Epithelial cell of prostate (primary cell): ENCODE measurements at regions not wholly inside any gene's neighbourhood (a gene's known extent, or its start where the extent isn't known, plus 50 kb on each side); places are given as distances from the start of the nearest gene placed in this dataset.
"Not testable (repeated sequence)": the region's sequence is repeated elsewhere in the genome, so short reads cannot be mapped to it uniquely, and the experiment has no call there.

Source experiments
- DNase-seq: peaks from one replicate; pipeline ENCODE4 v3.0.0-alpha.2; 2011; ENCODE audit warnings: low read depth, low spot score
- H3K27ac ChIP-seq: fragments of 450-650 bp; 2 replicates; pipeline ENCODE4 v1.5.1; 2017; ENCODE audit warnings: mild to moderate bottlenecking

DNA sequence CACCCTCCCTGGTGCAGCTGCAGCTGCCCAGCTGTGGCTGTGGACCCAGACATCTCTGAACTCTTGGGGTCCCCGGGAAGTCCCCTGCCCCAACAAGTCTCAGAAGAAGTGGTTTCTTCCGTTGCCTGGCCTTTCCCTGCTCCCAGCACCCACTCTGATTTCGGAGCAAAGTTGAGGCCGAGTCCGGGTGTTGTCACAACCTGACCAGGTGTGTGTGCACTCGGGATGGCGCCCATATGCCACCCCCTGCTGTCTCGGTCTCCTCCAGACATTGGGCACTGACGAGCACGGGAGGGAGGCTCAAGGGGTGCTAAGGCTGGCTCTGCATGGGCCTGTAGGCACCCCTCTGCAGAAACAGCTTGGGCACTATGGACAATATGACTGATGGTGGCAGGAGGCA, 1055.3 kb downstream of the REEP3 start:
- no peak for DNase-seq
- no peak overlapping the region for H3K27ac ChIP-seq

GRCh38 chr10:64578757-64579156, 1057.6 kb downstream of the REEP3 start:
- H3K27ac ChIP-seq, DNase-seq: not testable (repeated sequence)

DNA sequence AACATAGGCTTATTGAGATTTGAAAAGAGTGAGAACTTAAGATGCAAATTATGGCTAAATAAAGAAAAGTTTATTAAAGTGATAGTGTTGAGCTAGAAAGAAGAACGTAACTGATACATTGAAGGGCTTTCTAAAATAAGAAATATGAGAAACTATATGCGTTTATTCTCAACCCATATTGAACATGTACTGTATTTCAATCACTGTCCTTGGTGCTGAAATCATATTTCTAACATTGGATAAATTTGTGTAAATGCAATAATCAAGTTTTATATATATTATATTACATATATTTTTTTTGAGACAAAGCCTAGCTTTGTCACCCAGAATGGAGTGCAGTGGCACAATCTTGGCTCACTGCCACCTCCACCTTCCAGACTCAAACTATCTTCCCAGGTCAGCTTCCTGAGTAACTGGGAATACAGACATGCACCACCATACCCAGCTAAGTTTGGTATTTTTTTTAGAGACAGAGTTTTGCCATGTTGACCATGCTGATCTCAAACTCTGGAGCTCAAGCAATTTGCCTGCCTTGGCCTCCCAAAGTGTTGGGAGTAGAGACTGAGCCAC, 1065.8 kb downstream of the REEP3 start:
- no peak for DNase-seq

DNA sequence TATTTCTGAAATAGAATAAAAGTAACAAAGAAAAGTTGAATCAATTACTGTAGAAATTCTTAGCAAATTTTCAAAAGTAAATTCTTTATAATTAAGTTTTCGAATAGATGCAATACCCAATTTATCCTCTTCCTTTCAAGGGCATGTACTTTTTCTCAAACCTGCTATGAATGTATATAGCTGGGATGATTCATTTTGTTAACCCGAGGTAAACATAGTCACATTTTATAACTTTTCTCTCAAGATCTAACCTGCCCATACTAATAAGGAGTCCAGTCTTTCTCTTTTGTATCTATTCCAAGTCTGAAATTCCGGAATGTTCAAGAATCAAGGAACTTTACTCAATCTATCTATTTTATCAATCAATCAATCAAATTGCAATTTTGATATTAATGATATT, 1072.9 kb downstream of the REEP3 start:
- no peak for DNase-seq
- H3K27ac ChIP-seq: no peak overlapping the region

More for the DNA sequence above, 1065.8 kb downstream of the REEP3 start:
- no peak overlapping the region for H3K27ac ChIP-seq

- H3K27ac ChIP-seq: no peak overlapping the region
- DNase-seq: no peak
These were observed 1077.4 kb downstream of the REEP3 start for GRCh38 chr10:64598600-64598999.

- no peak for DNase-seq
- no peak overlapping the region for H3K27ac ChIP-seq
These were observed 1080.1 kb downstream of the REEP3 start for GRCh38 chr10:64601298-64601697.

DNA sequence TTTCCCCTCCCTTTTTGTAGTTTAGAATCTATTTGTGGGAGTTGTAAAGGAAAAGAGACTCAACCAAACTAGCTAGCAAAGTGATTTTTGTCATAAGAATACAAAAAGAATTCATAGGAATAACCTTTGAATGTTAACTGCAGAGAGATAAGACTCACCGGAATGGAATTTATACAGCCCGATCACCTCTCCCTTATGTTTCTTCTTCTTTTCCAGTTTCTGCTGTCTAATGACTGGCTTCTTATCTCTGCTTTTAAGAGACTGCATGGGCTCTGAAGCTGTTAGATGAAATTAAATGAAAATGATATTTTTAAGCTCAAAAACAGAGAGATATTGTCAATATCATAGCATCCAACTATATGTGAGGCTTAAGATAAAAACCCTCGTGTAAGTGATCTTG, 1095.9 kb downstream of the REEP3 start:
- H3K27ac ChIP-seq: no peak overlapping the region
- DNase-seq: no peak

DNA sequence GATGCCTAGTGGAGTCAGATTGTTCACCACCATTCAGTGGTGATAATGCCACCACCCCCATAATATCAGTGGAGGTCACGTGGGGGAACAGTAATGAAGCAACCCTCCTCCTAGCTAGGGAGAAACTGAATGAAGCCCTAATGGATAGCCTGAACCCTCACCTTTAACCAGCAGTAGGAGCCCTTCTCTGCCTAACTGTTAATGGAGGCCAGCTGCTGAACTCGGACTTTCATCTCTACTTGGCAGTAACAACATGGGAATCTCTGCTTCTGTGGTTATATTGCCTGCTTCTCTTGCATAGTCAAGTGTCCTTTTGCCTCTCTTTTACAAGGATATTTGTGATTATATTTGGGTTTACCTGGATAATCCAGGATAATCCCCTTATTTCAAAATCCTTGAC, 1097.9 kb downstream of the REEP3 start:
- no peak for DNase-seq
- H3K27ac ChIP-seq: no peak overlapping the region

- H3K27ac ChIP-seq: no peak overlapping the region
- DNase-seq: no peak
These were observed 1105.7 kb downstream of the REEP3 start for GRCh38 chr10:64626924-64627323.

DNA sequence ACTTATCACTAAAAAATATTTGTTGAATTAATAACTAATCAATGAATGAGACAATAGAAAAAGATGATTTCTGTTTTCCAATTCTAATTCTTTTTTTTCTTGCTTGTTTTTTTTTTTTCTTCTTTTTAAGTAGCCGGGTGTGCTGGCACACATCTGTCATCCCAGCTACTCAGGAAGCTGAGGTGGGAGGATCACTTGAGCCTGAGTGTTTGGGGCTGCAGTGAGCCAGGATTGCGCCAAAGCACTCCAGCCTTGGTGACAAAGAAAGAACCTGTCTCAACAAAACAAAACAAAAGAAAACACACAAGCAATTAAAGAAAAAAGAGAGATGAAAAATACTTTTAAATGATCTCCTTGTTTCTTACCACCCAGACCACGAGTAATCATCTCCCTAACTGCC, 1109.3 kb downstream of the REEP3 start:
- no peak for DNase-seq
- H3K27ac ChIP-seq: no peak overlapping the region

DNA sequence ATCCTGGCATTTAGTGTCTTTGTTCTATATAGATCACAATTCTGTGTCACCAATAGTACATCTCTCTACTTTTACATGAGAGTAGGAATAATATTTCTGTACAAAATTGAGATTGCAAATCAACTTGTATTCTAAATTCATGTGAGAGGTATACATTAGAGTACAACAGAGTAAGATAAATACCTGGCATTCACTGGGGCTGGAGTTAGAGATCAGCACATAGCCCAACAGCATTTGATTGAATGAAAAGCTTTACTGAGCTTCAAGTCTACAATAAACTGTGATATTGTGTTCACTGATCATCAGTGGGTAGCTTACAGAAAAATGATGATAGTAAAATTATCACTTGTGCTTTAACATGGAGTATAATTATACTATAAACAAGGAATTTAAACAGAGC, 1114.7 kb downstream of the REEP3 start:
- H3K27ac ChIP-seq: no peak overlapping the region
- DNase-seq: no peak

DNA sequence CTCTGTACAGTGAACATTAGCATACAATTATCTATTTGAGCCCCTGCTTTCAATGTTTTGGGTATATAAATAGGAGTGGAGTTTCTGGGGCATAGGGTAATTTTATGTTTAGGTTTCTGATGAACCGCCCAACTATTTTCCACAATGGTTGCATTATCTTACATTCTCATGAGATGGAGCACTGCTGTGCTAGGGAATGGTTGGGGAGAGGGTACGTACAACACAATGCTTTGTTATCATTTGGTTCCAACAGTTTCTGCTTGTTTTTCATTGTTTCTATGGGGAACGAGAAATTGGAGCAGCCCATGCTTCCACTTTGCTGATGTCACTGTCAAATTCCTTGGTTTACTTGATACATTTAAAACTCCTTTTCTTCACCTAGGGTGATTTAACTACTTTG, 1115.3 kb downstream of the REEP3 start:
- H3K27ac ChIP-seq: no peak overlapping the region
- DNase-seq: no peak

DNA sequence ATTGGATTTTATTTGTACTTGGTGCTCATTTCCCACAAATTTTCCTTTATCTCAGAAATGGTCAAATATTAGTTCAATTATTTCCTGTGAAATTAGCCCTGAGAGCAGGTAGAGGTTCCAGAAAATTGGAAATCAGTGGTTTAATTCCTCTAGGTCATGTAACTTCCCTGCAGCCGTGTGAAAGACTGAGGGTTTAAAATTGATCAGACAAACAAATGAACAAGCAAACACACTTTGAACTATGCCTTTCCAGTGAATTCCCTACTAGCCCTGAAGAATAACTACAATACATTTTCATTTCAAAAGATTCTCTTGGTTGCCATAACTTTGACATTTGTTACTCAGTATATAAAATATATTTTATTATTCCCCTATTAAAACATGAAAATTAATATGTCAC, 1116.7 kb downstream of the REEP3 start:
- H3K27ac ChIP-seq: no peak overlapping the region
- DNase-seq: no peak

DNA sequence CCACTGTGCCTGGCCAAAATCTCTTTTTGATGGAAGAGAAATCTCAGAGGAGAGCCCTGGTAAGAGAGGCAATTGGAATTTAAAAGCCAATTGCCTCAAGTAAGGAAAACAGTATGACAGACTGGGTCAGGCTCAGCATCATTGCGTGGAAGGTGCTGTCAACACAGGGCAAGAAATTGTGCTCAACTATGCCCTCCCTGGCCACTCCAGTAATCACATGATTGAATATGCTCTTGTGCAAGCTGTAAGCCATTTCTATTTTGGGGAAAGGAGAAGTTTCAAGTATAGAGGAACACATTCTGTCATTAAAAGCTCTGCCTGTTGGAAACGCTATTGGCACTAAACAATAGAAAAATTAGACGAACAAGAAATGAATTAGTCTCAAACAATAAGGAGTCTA, 1127.7 kb downstream of the REEP3 start:
- no peak overlapping the region for H3K27ac ChIP-seq
- no peak for DNase-seq

DNA sequence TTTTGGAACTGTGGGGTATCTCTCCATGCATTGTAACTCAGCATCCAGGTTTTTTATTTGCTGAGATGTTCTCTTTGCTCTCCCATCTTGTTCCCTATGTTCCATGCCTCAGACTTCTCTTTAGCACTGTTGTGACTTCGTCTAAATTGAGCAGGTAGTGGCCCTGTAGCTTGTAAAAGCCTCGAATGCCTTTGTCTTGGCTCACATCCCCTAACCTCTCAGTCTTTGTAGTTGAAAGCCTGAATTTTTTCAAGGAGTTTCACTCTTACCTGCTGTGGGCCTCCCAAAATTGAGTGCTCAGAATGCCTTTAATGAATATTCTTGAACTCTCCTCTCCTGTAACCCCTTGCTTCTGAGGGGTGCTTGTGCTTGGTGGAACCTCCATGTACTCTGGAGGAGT, 1137.3 kb downstream of the REEP3 start:
- H3K27ac ChIP-seq: no peak overlapping the region

DNA sequence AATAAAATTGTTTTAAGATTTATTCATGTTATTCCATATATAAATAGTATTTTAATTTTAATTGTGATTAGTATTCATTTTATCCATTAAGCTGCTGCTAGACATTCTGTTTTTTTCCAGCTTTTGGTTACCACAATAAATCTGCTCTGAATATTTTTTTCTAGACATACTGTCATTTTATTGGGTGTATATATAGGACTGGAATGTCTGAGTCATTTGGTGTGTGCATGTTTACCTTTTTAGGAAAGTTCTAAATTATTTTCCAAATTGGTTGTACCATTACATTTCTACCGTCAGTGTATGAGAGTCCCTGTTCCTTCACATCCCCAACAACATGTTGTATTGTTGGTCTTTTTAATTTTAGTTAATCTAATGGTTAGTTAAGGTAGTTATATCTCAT, 1138.1 kb downstream of the REEP3 start:
- no peak overlapping the region for H3K27ac ChIP-seq
- DNase-seq: no peak

More for the DNA sequence above, 1137.3 kb downstream of the REEP3 start:
- DNase-seq: no peak

- DNase-seq: no peak
- no peak overlapping the region for H3K27ac ChIP-seq
These were observed 1160.8 kb downstream of the REEP3 start for GRCh38 chr10:64682043-64682442.

GRCh38 chr10:64690194-64690593, 1169.0 kb downstream of the REEP3 start:
- DNase-seq: no peak
- no peak overlapping the region for H3K27ac ChIP-seq

DNA sequence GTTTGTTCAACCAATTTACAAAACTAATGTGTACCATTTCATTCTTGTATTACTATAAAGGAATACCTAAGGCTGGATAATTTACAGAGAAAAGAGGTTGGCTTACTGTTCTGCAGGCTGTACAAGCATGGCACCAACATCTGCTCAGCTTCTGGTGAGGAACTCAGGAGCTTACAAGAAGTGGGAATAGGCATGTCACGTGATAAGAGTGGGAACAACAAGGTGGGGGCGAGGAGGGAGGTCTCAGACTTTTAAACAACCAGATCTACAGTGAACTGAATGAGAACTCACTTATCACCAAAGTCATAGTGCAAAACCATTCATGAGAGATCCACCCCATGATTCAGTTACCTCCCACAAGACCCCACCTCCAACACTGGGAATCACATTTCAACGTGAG, 1178.0 kb downstream of the REEP3 start:
- H3K27ac ChIP-seq: no peak overlapping the region
- DNase-seq: no peak

GRCh38 chr10:64702086-64702485, 1180.9 kb downstream of the REEP3 start:
- not testable (repeated sequence) for H3K27ac ChIP-seq, DNase-seq

- no peak overlapping the region for H3K27ac ChIP-seq
- no peak for DNase-seq
These were observed 1187.9 kb downstream of the REEP3 start for GRCh38 chr10:64708884-64709681.

GRCh38 chr10:64726466-64726865, 1205.3 kb downstream of the REEP3 start:
- H3K27ac ChIP-seq: no peak overlapping the region
- peak; percentile 27 for DNase-seq
